ENCODE measurements at regions not wholly inside any gene's neighbourhood (a gene's known extent, or its start where the extent isn't known, plus 50 kb on each side); places are given as distances from the start of the nearest gene placed in this dataset.

DNA sequence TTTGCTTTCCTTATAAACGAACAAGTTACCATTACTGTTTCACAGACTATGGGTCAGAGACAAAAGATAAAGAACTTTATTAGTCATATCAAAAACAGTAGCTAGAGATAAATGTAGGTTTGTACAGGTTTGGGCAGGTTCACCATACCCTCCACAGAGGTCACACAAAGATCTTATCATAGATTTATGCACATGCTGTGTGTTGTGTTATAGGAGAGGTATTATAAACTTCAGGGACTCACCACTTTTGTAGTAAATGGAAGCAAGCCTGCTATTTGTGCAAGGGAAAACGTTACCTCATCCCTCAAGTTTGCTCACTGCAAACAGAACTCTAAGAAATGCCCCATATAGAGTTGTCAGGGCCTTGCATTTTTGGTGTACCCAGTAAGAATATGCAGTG is 584.5 kb upstream of the LRRTM1 start:
- 27 to 31% methylated on average over 2 of the region's 2 CpGs for WGBS, 2 donors

DNA sequence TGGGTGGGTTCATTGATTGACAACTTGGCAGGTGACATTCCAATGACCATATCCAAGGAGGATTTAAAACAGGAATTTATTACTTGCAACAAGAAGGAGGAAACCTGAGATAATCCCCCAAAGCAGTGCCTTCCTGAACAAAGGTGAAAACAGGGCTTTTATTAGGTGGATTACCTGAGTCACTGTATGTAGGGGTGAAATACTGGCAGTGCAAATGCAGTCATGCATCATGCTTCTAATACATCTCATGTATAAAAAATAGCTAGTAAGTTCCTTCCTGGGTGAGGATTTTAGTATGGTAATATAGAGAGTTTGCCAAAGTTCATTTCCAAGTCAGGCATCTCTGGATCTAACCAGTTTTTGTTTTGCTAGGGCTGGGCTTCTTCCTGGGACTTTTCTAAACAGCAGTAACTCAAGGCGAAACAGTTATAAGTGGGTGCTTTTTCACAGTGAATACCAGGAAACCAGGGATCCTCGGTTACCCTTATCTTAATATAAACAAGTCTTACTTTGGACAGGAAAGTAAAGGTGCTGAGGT is 583.4 kb upstream of the LRRTM1 start:
- no peaks in the 10 kb centered on the region for H3K4me1 ChIP-seq
- intact Hi-C loops (cut with DNase I) = no loop called here
- H3K27ac ChIP-seq = no peak overlapping the region
- H3K4me3 ChIP-seq = no peak overlapping the region
- 23 to 34% methylated on average over 2 of the region's 2 CpGs for WGBS, 2 donors
- DNase-seq (no peak), ATAC-seq (no peak)
- H3K36me3 ChIP-seq (replicated peaks in 1 of 2; ENCODE audit: insufficient read depth in 1 of 2, low read depth in 2 of 2) = no peaks in the 10 kb centered on the region
- no peaks in the 10 kb centered on the region for H3K27me3 ChIP-seq
- H3K9me3 ChIP-seq = no peaks in the 10 kb centered on the region
- TF ChIP-seq POLR2A (IDR thresholded peaks at IDR 0.05) = no peak

More for the DNA sequence above, 584.5 kb upstream of the LRRTM1 start:
- Histone ChIP-seq H3K27me3 (no peaks in the 10 kb centered on the region), H3K4me1 (no peaks in the 10 kb centered on the region), H3K27ac (no peak overlapping the region), H3K4me3 (no peak overlapping the region), H3K9me3 (no peaks in the 10 kb centered on the region), H3K36me3 (replicated peaks in 1 of 2; ENCODE audit: insufficient read depth in 1 of 2, low read depth in 2 of 2) (no peaks in the 10 kb centered on the region)
- DNase-seq (no peak), ATAC-seq (no peak)
- intact Hi-C loops (cut with DNase I) = no loop called here
- TF ChIP-seq, protein P1, sequence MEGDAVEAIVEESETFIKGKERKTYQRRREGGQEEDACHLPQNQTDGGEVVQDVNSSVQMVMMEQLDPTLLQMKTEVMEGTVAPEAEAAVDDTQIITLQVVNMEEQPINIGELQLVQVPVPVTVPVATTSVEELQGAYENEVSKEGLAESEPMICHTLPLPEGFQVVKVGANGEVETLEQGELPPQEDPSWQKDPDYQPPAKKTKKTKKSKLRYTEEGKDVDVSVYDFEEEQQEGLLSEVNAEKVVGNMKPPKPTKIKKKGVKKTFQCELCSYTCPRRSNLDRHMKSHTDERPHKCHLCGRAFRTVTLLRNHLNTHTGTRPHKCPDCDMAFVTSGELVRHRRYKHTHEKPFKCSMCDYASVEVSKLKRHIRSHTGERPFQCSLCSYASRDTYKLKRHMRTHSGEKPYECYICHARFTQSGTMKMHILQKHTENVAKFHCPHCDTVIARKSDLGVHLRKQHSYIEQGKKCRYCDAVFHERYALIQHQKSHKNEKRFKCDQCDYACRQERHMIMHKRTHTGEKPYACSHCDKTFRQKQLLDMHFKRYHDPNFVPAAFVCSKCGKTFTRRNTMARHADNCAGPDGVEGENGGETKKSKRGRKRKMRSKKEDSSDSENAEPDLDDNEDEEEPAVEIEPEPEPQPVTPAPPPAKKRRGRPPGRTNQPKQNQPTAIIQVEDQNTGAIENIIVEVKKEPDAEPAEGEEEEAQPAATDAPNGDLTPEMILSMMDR (IDR thresholded peaks at IDR 0.05) = no peak
- TF ChIP-seq POLR2A (IDR thresholded peaks at IDR 0.05) = no peak

DNA sequence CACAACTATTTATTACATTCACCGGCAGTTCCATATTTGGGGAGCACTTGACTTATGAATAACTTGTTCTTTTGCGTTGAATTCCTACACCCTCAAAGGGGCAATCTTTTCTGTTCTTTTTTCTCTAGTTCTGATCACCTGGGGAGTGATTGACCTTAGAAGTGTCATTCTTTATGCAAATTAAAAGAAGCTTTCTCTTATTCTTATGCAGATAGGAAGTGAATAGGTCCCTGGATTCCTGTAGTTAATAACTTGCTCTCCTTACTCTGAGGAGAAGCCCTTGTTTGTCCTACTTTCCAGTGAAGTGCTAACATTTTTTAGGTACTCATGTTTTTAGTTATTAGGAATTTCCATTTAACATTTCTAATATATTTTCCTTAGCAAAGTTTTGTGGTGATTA is 569.8 kb upstream of the LRRTM1 start:
- Histone ChIP-seq H3K9me3 (no peaks in the 10 kb centered on the region), H3K4me1 (no peaks in the 10 kb centered on the region), H3K36me3 (replicated peaks in 1 of 2; ENCODE audit: insufficient read depth in 1 of 2, low read depth in 2 of 2) (no peaks in the 10 kb centered on the region), H3K27me3 (no peaks in the 10 kb centered on the region), H3K27ac (no peak overlapping the region), H3K4me3 (no peak overlapping the region)
- no peak for TF ChIP-seq POLR2A (IDR thresholded peaks at IDR 0.05)
- TF ChIP-seq, protein P1 (IDR thresholded peaks at IDR 0.05) = no peak
- WGBS, 2 donors = 58 to 66% methylated on average over 2 of the region's 2 CpGs
- no peak for DNase-seq
- no peak for ATAC-seq
- intact Hi-C loops (cut with DNase I) = no loop called here

DNA sequence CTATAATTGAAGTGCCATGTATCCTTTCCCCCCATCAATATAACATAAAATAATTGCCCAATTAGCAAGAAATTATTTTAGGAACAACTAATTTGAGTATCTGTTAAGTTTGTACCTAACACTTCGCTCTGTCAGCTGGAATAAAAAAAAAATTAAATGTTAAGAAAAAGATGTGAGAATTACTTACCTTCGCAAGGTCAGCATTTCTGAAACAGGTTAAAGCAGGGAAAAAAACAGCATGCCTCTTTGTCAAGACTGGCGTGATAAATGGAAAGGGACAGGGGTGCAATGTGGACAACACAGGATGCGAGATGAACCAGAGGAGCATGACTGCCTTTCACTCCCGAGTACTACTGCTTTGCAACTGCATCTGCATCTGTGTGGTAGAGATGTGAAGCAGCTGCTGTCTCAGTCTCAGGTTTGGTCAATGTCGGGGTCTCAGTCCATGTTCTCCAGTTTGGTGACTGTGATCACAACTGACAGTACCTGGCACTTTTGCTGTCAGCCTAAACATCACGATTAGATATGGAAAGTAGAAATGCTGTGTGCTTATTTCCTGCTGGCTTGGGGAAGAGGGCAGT is 565.4 kb upstream of the LRRTM1 start:
- Histone ChIP-seq H3K36me3 (replicated peaks in 1 of 2; ENCODE audit: insufficient read depth in 1 of 2, low read depth in 2 of 2) (no peaks in the 10 kb centered on the region), H3K4me3 (no peak overlapping the region), H3K27ac (no peak overlapping the region), H3K27me3 (no peaks in the 10 kb centered on the region), H3K4me1 (no peaks in the 10 kb centered on the region), H3K9me3 (no peaks in the 10 kb centered on the region)
- ATAC-seq (no peak), DNase-seq (no peak)
- 47 to 61% methylated on average over 7 of the region's 7 CpGs for WGBS, 2 donors
- intact Hi-C loops (cut with DNase I) = no loop called here
- TF ChIP-seq, protein P1 (IDR thresholded peaks at IDR 0.05) = no peak
- no peak for TF ChIP-seq POLR2A (IDR thresholded peaks at IDR 0.05)

DNA sequence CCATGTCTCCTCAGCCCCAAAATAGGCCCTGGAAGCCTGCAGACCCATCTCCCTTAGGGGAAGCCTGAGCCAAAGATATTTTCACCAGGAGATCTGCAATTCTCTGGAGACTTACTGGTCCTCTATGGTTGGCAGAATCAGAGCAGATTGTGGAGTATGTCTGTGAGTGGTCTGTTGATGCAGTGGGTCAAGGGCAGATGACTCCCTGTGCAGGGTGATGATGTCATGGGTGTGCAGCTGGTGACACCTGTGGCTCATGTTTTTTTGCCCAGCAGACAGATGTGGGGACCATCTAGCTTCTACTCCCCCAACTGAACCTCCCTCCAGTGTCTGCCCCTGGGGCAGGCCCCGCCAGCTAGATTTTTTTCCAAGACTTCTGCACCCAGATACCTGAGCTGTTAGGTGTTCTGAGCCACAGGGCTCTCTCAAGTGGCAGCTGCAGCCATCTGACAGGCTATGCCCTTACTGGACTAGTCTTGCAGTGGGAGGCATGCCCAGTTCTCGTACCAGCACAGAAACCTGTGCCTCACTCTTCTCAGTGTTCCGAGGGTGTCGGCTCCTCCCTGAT is 558.7 kb upstream of the LRRTM1 start:
- Histone ChIP-seq H3K4me1 (peaks cover 8% of the 10 kb centered on the region), H3K36me3 (replicated peaks in 1 of 2; ENCODE audit: insufficient read depth in 1 of 2, low read depth in 2 of 2) (no peaks in the 10 kb centered on the region), H3K4me3 (no peak overlapping the region), H3K27me3 (no peaks in the 10 kb centered on the region), H3K9me3 (no peaks in the 10 kb centered on the region), H3K27ac (no peak overlapping the region)
- intact Hi-C loops (cut with DNase I) = no loop called here
- TF ChIP-seq, protein P1 (IDR thresholded peaks at IDR 0.05) = no peak
- no peak for TF ChIP-seq POLR2A (IDR thresholded peaks at IDR 0.05)
- ATAC-seq (no peak), DNase-seq (no peak)
- 80 to 92% methylated on average over 3 to 4 of the region's 4 CpGs for WGBS, 2 donors

All from body of pancreas (tissue), 4 donors.